Testis (tissue), 2 donors: ENCODE measurements at regions not wholly inside any gene's neighbourhood (a gene's known extent, or its start where the extent isn't known, plus 50 kb on each side); places are given as distances from the start of the nearest gene placed in this dataset.

Source experiments
- DNase-seq: peaks from one replicate; pipeline ENCODE4 v3.0.0-alpha.2; 2019
- H3K27ac ChIP-seq, 2 donors: fragments of 200-600 bp; sonication (generic); one replicate each; pipeline ENCODE4 v1.5.1; 2019
- H3K27me3 ChIP-seq: fragments of 200-600 bp; sonication (generic); one replicate; pipeline ENCODE4 v1.5.1; 2019
- H3K36me3 ChIP-seq: fragments of 200-600 bp; sonication (generic); one replicate; pipeline ENCODE4 v1.5.1; 2017; ENCODE audit warnings: low read depth; ENCODE audit errors: missing control alignments
- H3K4me1 ChIP-seq: fragments of 200-600 bp; sonication (generic); one replicate; pipeline ENCODE4 v1.5.1; 2019
- H3K4me3 ChIP-seq, 2 donors: fragments of 200-600 bp; sonication (generic); one replicate each; pipeline ENCODE4 v1.5.1; 2017 to 2019
- H3K9me3 ChIP-seq: fragments of 200-600 bp; sonication (generic); one replicate; pipeline ENCODE4 v1.5.1; 2017
- CTCF ChIP-seq, 3 experiments: fragments of 450-650 bp in 2 of 3; fragments of 200-600 bp in 1 of 3; sonication (generic) in 1 of 3; IDR thresholded peaks; one replicate each; pipeline ENCODE4 v1.5.1; 2016 to 2019; ENCODE audit warnings: antibody characterized with exemption in 3 of 3, mild to moderate bottlenecking in 2 of 3, moderate library complexity in 1 of 3
- POLR2A ChIP-seq: fragments of 450-650 bp; IDR thresholded peaks from one replicate; pipeline ENCODE4 v1.6.1; 2017; ENCODE audit warnings: antibody characterized with exemption, mild to moderate bottlenecking, moderate library complexity
- WGBS, 2 donors: methylation state at CpG; one replicate each; pipeline ENCODE4 v1.1.5; 2018; 5-methylcytosine and 5-hydroxymethylcytosine counted together
- intact Hi-C: fragments of 100-400 bp; cut with DNase I; formaldehyde crosslinking; loops from one replicate; pipeline ENCODE4 v1.15.1; 2023; ENCODE audit warnings: low total_unique reads

GRCh38 chr12:67792185-67792584, 143.6 kb downstream of the DYRK2 start:
- WGBS, 2 donors: 65 to 86% methylated on average over 9 to 12 of the region's 12 CpGs
- Histone ChIP-seq H3K4me3 (no peak overlapping the region), H3K27ac (no peak overlapping the region), H3K9me3 (no peaks in the 10 kb centered on the region), H3K27me3 (no peaks in the 10 kb centered on the region), H3K36me3 (no peaks in the 10 kb centered on the region), H3K4me1 (no peaks in the 10 kb centered on the region)
- no peak for TF ChIP-seq POLR2A
- no peak for TF ChIP-seq CTCF (IDR thresholded peaks at IDR 0.05)
- intact Hi-C loops: no loop called here
- no peak for DNase-seq

DNA sequence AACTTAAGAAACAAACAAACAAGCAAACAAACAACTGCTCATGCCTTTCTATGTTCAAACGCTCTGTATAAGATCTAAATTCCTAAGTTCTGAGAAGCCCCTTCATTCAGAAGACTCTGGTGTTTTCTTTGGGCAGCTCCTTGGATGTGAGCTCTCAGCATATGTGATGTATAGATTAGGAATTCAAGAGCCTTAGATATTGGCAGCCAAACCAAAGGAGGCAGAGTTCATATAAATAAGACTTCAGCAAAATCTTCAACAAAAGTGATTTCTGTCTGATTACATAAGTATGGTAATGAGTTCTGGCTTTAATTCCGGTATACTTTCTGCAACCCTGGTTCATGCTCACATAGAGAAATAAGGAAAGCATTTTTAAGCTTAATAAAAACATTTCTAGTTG, 145.6 kb downstream of the DYRK2 start:
- no peak overlapping the region for H3K4me3 ChIP-seq
- no peak for TF ChIP-seq POLR2A
- no peak for TF ChIP-seq CTCF (IDR thresholded peaks at IDR 0.05)
- H3K9me3 ChIP-seq: no peaks in the 10 kb centered on the region
- H3K27me3 ChIP-seq: no peaks in the 10 kb centered on the region
- no peaks in the 10 kb centered on the region for H3K36me3 ChIP-seq
- peaks cover 3% of the 10 kb centered on the region for H3K4me1 ChIP-seq
- 73 to 88% methylated on average over 2 of the region's 2 CpGs for WGBS, 2 donors
- no peak overlapping the region for H3K27ac ChIP-seq
- no peak for DNase-seq
- intact Hi-C loops: no loop called here

- no peak overlapping the region for H3K27ac ChIP-seq
- intact Hi-C loops: no loop called here
- H3K27me3 ChIP-seq: no peaks in the 10 kb centered on the region
- no peak overlapping the region for H3K4me3 ChIP-seq
- no peaks in the 10 kb centered on the region for H3K36me3 ChIP-seq
- 93 to 95% methylated on average over 2 of the region's 2 CpGs for WGBS, 2 donors
- DNase-seq: no peak
- no peak for TF ChIP-seq CTCF (IDR thresholded peaks at IDR 0.05)
- TF ChIP-seq POLR2A: no peak
- no peaks in the 10 kb centered on the region for H3K9me3 ChIP-seq
- H3K4me1 ChIP-seq: peaks cover 4% of the 10 kb centered on the region
These were observed 146.7 kb downstream of the DYRK2 start for GRCh38 chr12:67795236-67795635.

GRCh38 chr12:67797185-67797741, 148.7 kb downstream of the DYRK2 start:
- no peak overlapping the region for H3K27ac ChIP-seq
- no peaks in the 10 kb centered on the region for H3K27me3 ChIP-seq
- no peaks in the 10 kb centered on the region for H3K9me3 ChIP-seq
- intact Hi-C loops: no loop called here
- no peaks in the 10 kb centered on the region for H3K36me3 ChIP-seq
- TF ChIP-seq POLR2A: no peak
- no peak for TF ChIP-seq CTCF (IDR thresholded peaks at IDR 0.05)
- H3K4me3 ChIP-seq: no peak overlapping the region
- no peak for DNase-seq
- 74 to 78% methylated on average over 8 of the region's 8 CpGs for WGBS, 2 donors
- peaks cover 4% of the 10 kb centered on the region for H3K4me1 ChIP-seq

- DNase-seq: no peak
- Histone ChIP-seq H3K4me3 (no peak overlapping the region), H3K27ac (no peak overlapping the region), H3K9me3 (no peaks in the 10 kb centered on the region), H3K27me3 (no peaks in the 10 kb centered on the region), H3K36me3 (no peaks in the 10 kb centered on the region), H3K4me1 (peaks cover 4% of the 10 kb centered on the region)
- TF ChIP-seq CTCF (IDR thresholded peaks at IDR 0.05) (no peak), POLR2A (no peak)
- intact Hi-C loops: no loop called here
These were observed 149.2 kb downstream of the DYRK2 start for GRCh38 chr12:67797753-67798152.
